Vagina (tissue), 2 donors: ENCODE measurements at regions not wholly inside any gene's neighbourhood (a gene's known extent, or its start where the extent isn't known, plus 50 kb on each side); places are given as distances from the start of the nearest gene placed in this dataset.

Source experiments
- CTCF ChIP-seq, 3 experiments: fragments of 450-650 bp in 2 of 3; fragments of 200-600 bp in 1 of 3; sonication (generic) in 1 of 3; IDR thresholded peaks; one replicate each; pipeline ENCODE4 v1.5.1; 2017 to 2019; ENCODE audit warnings: antibody characterized with exemption in 3 of 3, mild to moderate bottlenecking in 2 of 3, moderate library complexity in 2 of 3
- POLR2A ChIP-seq, 2 donors: fragments of 450-650 bp; IDR thresholded peaks; one replicate each; pipeline ENCODE4 v1.6.1; 2017; ENCODE audit warnings: antibody characterized with exemption in 2 of 2, mild to moderate bottlenecking in 2 of 2, moderate library complexity in 2 of 2
- POLR2AphosphoS5 ChIP-seq, 2 donors: sonication (generic); formaldehyde crosslinking; IDR thresholded peaks; one replicate each; pipeline ENCODE4 v1.9.0; 2017; ENCODE audit warnings: antibody characterized with exemption in 2 of 2, mild to moderate bottlenecking in 2 of 2, low read depth in 1 of 2; ENCODE audit not compliant: insufficient read depth in 1 of 2

- TF ChIP-seq CTCF (IDR thresholded peaks at IDR 0.05) (no peak), POLR2A (IDR thresholded peaks at IDR 0.05) (no peak), POLR2AphosphoS5 (IDR thresholded peaks at IDR 0.05; ENCODE audit: insufficient read depth in 1 of 2, low read depth in 1 of 2) (no peak)
Measured at GRCh38 chr10:27413831-27414348, 90.2 kb upstream of the RAB18 start.
